HG02759 (cell line): ENCODE measurements at regions not wholly inside any gene's neighbourhood (a gene's known extent, or its start where the extent isn't known, plus 50 kb on each side); places are given as distances from the start of the nearest gene placed in this dataset.
A peak's percentile ranks its signal among the peaks of the same experiment; 100 is the strongest.

Experiments
- ATAC-seq: cut with Tn5 transposase; IDR thresholded peaks from one replicate; pipeline ENCODE4 v1.9.1; 2021; ENCODE audit warnings: mild to moderate bottlenecking, moderate library complexity; ENCODE audit not compliant: unreplicated experiment

DNA sequence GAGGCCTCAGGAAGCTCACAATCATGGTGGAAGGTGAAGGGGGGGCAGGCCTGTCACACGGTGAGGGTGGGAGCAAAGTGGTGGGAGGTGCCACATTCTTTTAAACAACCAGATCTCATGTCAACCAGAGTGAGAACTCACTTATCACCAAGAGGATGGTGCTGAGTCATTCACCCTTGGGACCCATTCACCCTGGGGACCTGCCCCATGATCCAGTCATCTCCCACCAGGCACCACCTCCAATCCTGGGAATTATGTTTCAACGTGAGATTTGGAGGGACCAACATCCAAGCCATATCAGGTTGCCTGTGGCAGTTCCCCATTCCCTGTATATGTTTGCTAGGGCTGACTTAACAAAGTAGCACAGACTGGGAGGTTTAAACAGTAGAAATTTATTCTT, 318.4 kb upstream of the CLNK start:
- no peak for ATAC-seq

DNA sequence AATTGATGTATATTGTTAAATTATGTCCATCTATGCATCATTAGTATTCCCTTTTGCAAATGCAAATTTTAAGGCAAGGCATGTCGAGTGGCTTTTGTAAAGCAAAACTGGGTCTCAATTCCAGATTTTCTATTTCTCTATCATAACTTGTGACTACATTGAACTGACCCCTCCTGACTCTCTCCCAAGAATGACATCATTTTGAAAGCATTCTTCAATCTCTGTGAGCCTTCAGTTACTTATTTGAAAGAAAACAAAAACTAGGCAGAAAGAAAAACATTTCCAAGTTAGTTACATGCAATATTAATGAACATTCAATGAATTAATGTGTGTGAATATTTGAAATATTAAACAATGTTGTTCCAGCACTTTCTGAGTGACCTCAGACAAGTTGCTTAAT, 314.3 kb upstream of the CLNK start:
- no peak for ATAC-seq

DNA sequence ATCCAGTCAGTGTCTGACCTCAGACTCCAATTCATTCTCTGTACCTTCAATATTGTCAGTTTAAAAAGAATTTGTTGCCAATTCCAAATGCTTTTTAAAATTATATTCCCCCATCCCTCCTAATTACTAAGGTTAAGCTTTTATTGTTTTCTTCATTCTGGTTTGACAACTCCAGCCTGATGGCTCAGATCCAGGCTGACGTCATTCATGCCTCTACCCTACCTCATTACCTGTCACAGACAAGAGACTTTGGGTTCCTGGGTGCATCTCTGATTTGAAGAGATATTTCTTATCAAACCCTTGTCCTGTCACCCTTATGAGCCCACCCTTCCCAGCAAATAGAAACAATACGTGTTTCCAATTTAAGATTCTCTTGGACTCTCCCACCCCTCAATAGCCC, 300.2 kb upstream of the CLNK start:
- ATAC-seq, result no peak

DNA sequence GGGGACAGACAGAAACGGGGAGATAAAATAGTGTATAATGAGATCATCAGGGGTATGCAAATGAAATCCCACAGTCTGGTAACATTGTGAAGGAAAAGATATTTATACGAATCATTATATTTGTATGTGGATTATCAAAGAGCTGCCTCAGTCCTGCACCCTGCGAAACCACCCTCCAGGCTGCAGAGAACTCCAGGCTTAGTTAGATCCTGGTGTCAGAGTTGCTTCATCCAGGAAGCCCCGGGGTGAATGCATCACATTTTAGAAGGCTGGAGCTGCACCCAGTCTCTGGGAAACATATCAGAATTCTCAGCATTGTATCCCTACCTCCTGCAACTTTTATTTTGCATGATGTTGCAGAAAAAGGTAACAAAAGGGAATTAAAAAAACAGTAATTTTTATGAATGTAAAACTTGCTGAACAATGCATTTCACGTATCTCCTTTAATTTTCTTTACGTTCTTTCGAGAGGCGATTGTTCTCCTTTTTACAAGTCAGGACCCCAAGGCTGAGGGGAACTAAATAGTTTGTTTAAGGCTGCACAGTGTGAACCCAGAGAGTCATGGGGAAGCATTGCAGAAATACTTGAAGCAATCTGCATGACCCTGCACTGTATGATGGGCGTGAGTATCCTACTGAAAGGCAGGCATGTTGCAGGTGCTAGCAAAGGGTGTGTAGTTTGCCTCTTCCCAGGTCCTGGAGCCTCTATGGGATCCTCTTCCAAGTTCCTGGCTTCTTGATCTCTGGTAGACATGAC, 299.5 kb upstream of the CLNK start:
- no peak for ATAC-seq

DNA sequence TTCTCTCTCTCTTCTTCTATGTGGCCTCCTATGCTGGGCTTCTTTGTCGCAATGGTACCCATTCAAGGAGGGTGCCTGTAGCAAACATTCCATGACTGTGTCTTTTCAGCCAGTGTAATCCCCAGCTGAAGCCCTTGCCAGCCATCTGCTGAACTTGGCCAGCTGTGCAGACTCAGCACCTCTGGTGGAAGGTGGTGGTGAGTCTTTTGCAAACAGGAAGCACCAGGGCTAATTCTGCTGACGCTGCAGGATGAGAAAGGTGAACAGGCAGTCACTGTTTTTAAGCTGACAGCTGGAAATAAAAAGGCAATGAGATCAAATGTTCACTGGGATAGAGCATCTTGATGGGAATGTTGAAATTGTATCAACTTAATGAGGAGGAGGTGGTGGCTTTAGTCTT, 298.7 kb upstream of the CLNK start:
- ATAC-seq, result peak; percentile 67

DNA sequence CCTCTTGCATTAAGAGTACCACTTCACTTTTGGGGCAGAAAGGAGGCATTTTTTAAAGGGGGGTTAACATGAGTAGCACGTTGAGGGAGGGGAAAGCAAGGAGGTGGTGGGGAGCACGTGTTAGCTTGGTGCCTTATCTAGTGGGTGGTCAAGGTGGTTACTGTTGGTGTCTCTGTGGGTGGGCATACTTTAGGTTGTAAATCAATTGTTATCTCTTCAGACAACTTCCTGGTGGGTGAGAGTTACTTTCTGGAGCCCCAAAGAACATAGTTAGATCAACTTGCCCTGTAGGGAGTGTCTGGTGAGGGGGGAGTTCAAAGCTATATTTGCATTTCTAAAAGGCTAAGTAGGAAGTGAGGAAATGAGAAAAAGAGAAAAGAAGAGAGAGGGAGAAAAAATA, 297.7 kb upstream of the CLNK start:
- no peak for ATAC-seq

DNA sequence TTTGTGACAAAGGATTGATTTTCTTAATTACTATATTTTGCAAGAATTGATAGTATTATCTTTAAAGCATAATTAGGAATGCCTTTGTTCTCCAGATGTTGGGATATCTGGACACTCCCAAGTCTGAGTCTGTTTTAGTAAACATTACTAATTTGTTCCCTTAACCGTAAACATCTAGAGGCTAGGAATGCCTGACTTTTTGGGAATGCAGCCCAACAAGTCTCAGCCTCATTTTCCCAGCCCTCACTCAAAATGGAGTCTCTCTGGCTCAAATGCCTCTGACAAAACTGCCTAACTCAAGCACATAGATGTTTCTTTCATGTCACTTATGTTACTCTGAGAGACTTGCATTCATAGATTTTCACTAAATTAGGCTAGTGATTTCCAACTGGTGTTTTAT, 297.0 kb upstream of the CLNK start:
- no peak for ATAC-seq

DNA sequence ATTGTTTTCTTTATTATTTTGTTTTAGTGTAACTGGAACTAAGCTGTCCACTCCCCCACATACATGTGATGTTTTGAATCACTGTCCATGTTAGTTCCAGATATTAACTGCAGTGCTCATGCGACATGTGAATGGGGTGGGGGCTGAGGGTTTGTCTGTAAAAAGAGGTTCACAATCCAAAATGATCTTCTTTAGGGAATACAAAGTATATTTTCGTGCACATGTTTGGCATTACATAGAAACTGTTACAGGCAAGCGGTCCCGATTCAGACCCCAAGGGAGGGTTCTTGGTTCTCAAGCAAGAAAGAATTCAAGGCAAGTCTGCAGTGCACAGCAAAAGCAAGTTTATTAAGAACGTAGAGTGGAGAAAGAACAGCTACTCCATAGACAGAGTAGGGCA, 296.5 kb upstream of the CLNK start:
- no peak for ATAC-seq

DNA sequence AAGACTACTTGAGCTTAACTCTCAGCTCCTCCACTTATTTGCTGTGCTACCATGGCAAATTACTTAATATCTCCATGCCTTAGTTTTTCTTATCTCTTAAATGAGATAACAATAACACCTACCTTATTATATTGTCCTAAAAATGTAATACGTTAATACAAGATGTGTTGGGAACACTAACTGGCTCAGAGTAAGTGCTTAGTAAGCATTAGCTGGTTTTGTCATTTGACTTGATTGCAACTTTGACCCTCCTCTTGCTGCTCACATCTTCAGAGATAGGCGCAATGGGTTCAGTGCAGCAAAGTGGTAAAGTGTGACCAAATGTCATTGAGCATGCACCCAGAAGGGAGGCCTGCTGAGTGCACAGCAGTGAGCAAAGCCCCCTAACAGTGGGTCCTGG, 294.5 kb upstream of the CLNK start:
- no peak for ATAC-seq

DNA sequence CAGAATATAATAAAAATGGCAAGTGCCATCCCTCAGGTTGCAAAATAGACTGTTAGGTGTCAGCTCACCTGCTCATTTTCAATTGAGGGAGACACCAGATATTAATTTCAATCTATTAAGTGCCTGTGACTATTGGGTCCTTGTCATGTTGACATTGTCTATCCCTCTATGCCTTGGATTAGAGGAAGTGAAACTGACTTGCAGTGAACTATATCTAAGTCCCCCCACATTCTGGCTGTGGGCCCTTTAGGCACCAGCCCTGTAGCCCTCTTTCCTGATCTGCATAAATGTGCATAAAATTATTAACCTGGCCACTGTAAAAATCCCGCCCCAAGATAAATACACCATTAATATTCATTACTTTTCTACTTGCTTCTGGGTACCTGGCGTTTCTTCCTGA, 293.0 kb upstream of the CLNK start:
- peak; percentile 77 for ATAC-seq

DNA sequence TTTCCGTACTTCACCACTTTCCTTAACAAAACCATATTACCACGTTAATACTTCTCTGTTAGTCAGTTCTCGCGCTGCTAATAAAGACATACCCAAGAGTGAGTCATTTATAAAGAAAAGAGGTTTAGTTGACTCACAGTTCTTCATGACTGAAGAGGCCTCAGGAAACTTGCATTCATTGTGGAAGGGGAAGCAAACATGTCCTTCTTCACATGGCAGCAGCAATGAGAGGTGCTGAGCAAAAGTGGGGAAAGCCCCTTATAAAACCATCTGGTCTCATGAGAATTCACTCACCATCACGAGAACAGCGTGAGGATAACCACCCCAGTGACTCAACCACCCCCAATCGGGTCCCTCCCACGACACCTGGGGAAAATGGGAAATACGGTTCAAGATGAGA, 289.8 kb upstream of the CLNK start:
- no peak for ATAC-seq

DNA sequence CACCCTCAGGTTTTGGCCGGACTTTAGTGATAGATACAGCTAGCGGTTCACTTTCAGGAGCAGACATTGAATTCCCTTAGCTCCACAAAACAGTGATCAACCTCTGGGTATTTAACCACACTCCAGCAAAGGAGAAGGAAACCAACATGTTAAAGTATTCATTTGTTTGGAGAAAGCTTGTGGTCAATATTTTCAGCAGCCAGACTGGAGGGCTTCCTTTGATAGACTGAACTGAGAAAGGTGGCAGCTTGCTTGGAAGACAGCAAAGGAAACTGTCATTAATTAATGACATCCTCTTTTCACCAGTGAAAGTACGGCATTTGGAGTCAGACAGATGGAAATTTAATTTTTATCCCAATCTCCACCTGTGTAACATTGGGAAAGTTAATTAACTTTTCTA, 289.1 kb upstream of the CLNK start:
- no peak for ATAC-seq

DNA sequence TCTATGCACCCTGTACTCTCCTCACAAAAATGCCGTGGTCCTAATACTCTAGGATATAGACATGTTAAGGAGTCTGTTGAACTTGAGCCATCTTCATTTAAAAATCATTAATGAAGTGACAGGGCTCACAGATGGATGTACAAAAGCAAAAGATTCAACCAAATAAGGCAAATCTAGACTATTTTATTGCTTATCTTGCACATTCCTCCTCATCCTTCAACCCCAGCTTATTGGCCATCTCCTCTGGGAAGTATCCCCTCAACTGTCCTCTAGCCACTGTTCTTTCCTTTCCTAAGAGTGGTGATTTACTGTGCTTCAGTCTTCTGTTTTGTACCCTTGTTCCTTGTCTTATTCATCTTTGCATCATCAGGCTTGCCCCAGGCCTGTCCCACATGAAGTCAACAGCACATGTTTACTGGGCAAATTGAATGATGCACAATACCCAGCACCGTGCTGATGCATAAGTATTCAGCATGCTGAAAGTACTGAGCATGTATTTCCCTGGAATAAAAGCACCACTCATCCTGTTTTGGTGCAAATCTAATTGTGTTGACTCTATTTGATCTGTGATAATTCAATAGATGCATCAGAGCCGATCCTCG, 287.3 kb upstream of the CLNK start:
- ATAC-seq, result no peak

DNA sequence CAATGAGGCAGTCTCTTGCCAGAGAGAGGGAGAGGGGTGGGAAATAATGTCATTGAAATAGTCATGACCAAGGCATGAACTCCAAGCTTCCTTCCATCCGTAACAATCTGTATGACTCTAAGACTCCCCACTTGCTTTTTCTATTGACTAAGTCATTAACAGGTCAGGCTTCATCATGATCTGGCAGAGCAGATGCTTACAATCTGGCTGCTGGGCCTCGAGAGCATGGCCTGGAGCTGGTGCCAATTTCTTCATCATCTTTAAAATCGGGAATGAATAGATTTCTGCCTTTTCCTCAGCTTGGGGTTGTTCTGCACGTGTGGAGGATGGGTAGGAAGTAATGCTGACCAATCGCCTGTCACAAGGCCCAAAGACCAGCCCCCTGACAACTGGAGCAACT, 280.6 kb upstream of the CLNK start:
- ATAC-seq, result no peak

DNA sequence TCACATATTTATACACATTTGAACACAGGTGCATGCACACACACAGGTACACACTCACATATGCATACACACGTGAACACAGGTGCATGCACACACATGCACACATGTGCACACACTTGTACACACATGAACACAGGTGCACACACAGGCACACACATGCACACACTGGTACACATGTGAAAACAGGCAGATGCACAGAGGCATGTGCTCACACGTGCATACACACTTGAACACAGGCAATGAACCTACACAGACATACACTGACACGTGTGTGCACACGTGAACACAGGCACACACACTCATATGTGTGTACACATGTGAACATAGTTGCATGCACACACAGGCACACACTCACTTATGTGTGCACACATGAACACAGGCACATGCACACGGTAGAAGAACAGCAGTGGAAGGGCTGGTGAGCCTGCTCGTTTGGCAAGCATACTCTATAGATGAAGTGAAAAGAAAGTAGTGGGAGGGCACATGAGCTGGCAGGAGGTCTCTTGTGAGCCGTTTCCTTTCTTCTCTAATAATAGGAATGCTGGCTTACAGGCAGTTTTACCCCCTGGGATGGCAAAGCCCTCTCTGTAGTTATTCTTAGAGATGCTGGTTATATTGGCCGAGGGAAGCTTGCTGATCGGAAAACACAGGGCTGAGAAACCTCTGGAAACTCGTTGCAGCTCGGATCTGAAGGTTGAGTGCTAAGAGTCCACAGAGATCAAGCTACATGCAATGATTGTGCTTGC, 279.6 kb upstream of the CLNK start:
- ATAC-seq, result no peak

DNA sequence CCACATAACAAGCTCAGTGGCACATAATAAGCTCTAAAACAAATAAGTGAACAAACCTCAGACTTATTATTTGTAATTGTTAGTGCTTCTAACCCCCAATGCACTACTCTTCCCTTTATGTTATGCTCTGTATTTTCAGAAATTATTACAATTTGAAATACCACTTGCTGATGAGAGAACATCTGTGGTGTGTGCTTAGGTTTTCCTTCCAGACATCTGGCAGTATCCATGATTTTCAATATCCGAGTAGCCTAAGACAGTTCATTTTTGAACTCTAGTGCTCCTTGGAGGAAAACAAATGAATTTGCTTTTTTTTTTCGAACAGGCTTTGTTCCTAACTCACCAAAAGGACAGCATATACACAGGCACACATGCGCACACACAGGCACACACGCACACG, 278.7 kb upstream of the CLNK start:
- ATAC-seq, result no peak

DNA sequence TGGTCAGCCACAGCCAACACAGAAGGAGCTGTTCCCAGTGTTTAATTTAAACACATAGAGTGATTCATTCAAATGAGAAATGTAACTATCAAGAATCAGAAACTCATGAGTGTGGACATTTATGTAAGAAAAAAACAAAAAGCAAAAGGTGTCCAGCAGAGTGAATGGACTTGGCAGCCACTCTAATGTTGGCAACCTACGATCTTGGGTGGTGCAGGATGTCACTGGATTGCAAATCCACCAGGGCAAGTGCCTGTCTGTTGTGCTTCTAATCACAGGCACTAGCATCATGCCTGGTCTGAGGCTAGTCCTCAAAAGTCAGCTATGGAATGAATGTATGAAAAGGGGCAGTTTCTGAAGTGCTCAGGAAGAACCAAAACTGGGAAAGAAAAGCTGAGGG, 277.7 kb upstream of the CLNK start:
- no peak for ATAC-seq

DNA sequence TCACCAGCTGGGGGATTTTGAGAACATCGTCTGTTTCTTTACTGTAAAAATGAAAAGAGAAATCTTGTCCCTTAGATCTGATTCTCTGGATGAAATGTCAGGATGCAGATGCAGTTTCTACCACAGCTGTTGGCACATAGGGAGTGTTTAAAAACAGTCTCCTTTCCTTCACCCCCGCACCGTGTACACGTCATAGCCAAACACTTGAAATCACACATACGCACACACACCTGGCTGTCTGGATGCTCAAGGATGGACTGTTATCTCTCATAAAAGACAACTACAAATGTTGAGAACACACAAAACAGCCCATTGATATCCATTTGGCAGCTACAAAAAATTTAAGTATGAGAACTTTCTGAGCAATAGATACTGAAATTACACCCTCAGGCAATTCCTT, 275.8 kb upstream of the CLNK start:
- ATAC-seq, result no peak

DNA sequence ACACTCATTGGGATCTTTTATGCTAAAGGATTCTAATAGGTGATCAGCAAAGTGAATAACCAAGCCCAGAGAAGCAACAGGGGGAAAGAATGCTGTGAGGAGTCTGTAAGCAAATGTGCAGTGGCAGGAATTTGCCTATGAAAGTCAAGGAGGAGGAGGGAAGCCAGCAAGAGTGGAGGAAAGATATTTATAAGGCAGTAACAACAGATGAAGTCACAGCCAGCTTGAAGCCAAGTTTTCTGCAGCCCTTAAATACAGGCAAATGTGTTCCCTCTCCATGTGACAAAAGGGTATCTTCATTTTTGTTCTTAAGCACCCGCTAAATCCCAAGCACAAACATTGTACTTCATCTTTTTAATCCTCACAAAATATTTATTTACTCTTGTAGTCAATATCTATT, 275.0 kb upstream of the CLNK start:
- no peak for ATAC-seq

DNA sequence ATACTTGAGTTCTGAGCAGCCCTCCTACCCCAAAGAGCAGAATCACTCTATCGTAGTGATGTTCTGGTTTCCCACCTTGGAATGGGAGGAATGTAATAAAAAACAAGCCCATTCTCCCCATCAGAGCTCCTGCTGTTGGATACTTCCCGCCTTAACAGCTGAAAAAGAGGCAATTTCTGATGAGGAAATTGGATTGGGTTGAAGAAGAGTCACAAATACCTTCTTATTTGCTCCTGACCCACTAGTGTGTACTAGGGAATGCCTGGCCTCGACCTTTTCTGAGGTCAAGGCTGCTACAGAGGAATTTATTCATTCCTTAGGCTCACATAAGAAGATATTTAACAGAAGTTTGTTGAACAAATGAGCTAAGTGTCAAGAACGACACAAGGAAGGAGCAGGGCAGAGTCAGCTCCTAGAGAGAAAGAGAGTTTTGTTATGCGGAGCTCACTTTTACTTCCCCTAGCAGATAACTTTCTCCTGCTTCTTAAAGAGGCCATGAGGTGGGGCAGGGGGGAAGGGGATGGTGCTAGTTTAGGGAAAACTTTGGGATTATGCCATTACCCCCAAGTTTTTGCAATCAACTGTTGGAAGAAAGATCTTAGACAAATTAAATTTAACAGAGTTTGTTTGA, 273.8 kb upstream of the CLNK start:
- no peak for ATAC-seq

DNA sequence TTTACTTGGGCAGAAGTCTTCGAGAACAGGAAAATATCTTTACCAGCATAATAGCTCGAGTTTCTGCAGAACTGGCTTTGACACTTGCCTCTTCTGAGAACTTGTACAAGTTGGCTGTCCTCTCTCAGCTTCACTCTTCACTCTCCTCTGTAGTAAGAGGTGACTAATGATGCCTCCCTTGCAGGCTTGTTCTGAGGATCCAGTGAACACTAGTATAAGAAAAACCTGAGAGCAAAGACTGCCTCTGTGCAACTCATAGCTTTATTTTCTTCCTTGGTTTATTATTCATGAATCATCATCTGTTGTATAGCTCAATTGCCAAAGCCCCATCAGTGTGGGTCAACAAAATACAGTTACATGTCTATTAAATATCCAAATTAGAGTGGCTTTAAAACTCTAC, 266.7 kb upstream of the CLNK start:
- ATAC-seq, result no peak
